ENCODE measurements at regions not wholly inside any gene's neighbourhood (a gene's known extent, or its start where the extent isn't known, plus 50 kb on each side); places are given as distances from the start of the nearest gene placed in this dataset.

GRCh38 chr9:99720455-99721050 is 101.1 kb upstream of the NR4A3 start:
- Histone ChIP-seq H3K9me3 (ENCODE audit: control insufficient read depth, low read depth, low read length) (no peaks in the 10 kb centered on the region), H2AFZ (ENCODE audit: low read length) (no peak overlapping the region), H3K4ac (ENCODE audit: low read depth, low read length) (no peak overlapping the region), H2BK12ac (ENCODE audit: insufficient read length, low read depth, low read length) (no peak overlapping the region), H3K27ac (ENCODE audit: insufficient read length, low read depth, low read length) (no peak overlapping the region), H3K23me2 (ENCODE audit: insufficient read length, low read depth, low read length, poor library complexity, severe bottlenecking) (no peaks in the 10 kb centered on the region), H3K27me3 (ENCODE audit: insufficient read depth, low read length) (no peaks in the 10 kb centered on the region; the same call in 1 of the 2 replicates), H3T11ph (ENCODE audit: low read length) (no peak overlapping the region), H3K4me1 (ENCODE audit: insufficient read depth, low read length) (peaks cover 3% of the 10 kb centered on the region), H4K91ac (ENCODE audit: insufficient read length, low read depth, low read length) (no peak overlapping the region), H3K4me2 (ENCODE audit: insufficient read depth, insufficient read length, low read length) (no peak overlapping the region), H3K18ac (ENCODE audit: insufficient read length, low read depth, low read length) (no peak overlapping the region), H2BK15ac (ENCODE audit: low read depth, low read length) (no peak overlapping the region), H3K9ac (ENCODE audit: extremely low read depth, insufficient read length, low read length) (no peak overlapping the region), H4K8ac (replicated peaks; ENCODE audit: insufficient read length, low read depth, low read length) (no peak overlapping the region), H3K79me2 (ENCODE audit: insufficient read depth, low read length) (no peaks in the 10 kb centered on the region), H2BK5ac (ENCODE audit: insufficient read length, low read length) (no peak overlapping the region), H3K14ac (ENCODE audit: insufficient read depth, low read length) (no peak overlapping the region), H4K5ac (ENCODE audit: insufficient read length, low read depth, low read length) (no peak overlapping the region), H3K23ac (ENCODE audit: insufficient read length, low read depth, low read length) (no peak overlapping the region), H2BK120ac (ENCODE audit: low read depth, low read length, poor library complexity, severe bottlenecking) (no peak overlapping the region), H3K79me1 (ENCODE audit: insufficient read depth, low read depth, low read length, poor library complexity, severe bottlenecking) (no peaks in the 10 kb centered on the region), H2BK20ac (ENCODE audit: low read depth, low read length, poor library complexity, severe bottlenecking) (no peak overlapping the region), H3K56ac (ENCODE audit: insufficient read length, low read depth, low read length) (no peak overlapping the region), H4K20me1 (ENCODE audit: control insufficient read depth, insufficient read depth, insufficient read length) (no peaks in the 10 kb centered on the region), H2AK5ac (ENCODE audit: insufficient read length, low read length) (no peak overlapping the region)
- H3K9me3 Mint-ChIP-seq = peaks cover 6 to 7% of the 10 kb centered on the region in 2 experiments; a peak in 4 of 5 replicates
- no CpG with 5 or more reads among the region's 1 CpG for WGBS (ENCODE audit: extremely low coverage, insufficient read length, low lambda C conversion rate)
- no peak overlapping the region for H3K4me3 Mint-ChIP-seq
- H3K27ac Mint-ChIP-seq = no peak overlapping the region
- peaks cover 0 to 7% (median 5%) of the 10 kb centered on the region in 3 experiments; a peak in 4 of 7 replicates for H3K36me3 Mint-ChIP-seq (ENCODE audit: insufficient read depth in 1 of 3, low read depth in 3 of 3)
- no peaks in the 10 kb centered on the region for H3K27me3 Mint-ChIP-seq (ENCODE audit: low read depth)
- TF ChIP-seq CTCF (conservative IDR thresholded peaks at IDR 0.05) = no peak
- H3K4me1 Mint-ChIP-seq = peaks cover 14 to 15% of the 10 kb centered on the region in 2 experiments
- no peak for DNase-seq
